Tibial nerve (tissue), 3 donors: ENCODE measurements at regions not wholly inside any gene's neighbourhood (a gene's known extent, or its start where the extent isn't known, plus 50 kb on each side); places are given as distances from the start of the nearest gene placed in this dataset.

ENCODE experiments used
- POLR2A ChIP-seq, 2 donors: fragments of 450-650 bp; IDR thresholded peaks; one replicate each; pipeline ENCODE4 v1.6.1; 2017; ENCODE audit warnings: antibody characterized with exemption in 2 of 2, mild to moderate bottlenecking in 2 of 2, moderate library complexity in 2 of 2
- TF ChIP-seq, protein P1 (sequence below), 5 experiments: fragments of 200-600 bp in 3 of 5; fragments of 450-650 bp in 2 of 5; sonication (generic) in 3 of 5; IDR thresholded peaks; one replicate each; pipeline ENCODE4 v1.5.1; 2016 to 2019; ENCODE audit warnings: antibody characterized with exemption in 5 of 5, mild to moderate bottlenecking in 3 of 5, moderate library complexity in 2 of 5

DNA sequence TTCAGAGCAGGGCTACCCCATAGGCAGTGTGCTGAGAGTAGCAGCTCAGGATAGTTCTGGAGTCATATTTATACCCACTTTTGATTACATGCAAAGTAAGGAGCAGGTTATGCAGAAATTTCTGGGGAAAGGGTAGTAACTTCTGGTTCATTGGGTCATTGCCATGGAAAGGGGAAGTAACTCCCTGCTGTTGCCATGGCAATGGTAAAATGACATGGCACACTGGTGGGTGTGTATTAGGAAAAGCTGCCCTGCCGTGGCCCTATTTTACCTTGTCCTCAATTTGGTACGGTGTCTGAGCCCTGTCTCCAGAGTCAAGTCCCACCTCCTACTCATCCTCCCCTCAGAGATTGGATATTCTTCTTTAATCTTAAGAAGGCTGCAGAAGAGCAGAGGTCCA is 526.7 kb upstream of the TYRP1 start:
- TF ChIP-seq POLR2A (IDR thresholded peaks at IDR 0.05), result no peak
- TF ChIP-seq, protein P1, sequence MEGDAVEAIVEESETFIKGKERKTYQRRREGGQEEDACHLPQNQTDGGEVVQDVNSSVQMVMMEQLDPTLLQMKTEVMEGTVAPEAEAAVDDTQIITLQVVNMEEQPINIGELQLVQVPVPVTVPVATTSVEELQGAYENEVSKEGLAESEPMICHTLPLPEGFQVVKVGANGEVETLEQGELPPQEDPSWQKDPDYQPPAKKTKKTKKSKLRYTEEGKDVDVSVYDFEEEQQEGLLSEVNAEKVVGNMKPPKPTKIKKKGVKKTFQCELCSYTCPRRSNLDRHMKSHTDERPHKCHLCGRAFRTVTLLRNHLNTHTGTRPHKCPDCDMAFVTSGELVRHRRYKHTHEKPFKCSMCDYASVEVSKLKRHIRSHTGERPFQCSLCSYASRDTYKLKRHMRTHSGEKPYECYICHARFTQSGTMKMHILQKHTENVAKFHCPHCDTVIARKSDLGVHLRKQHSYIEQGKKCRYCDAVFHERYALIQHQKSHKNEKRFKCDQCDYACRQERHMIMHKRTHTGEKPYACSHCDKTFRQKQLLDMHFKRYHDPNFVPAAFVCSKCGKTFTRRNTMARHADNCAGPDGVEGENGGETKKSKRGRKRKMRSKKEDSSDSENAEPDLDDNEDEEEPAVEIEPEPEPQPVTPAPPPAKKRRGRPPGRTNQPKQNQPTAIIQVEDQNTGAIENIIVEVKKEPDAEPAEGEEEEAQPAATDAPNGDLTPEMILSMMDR (IDR thresholded peaks at IDR 0.05), result no peak
